ENCODE measurements at regions not wholly inside any gene's neighbourhood (a gene's known extent, or its start where the extent isn't known, plus 50 kb on each side); places are given as distances from the start of the nearest gene placed in this dataset.

- TF ChIP-seq, protein P1, sequence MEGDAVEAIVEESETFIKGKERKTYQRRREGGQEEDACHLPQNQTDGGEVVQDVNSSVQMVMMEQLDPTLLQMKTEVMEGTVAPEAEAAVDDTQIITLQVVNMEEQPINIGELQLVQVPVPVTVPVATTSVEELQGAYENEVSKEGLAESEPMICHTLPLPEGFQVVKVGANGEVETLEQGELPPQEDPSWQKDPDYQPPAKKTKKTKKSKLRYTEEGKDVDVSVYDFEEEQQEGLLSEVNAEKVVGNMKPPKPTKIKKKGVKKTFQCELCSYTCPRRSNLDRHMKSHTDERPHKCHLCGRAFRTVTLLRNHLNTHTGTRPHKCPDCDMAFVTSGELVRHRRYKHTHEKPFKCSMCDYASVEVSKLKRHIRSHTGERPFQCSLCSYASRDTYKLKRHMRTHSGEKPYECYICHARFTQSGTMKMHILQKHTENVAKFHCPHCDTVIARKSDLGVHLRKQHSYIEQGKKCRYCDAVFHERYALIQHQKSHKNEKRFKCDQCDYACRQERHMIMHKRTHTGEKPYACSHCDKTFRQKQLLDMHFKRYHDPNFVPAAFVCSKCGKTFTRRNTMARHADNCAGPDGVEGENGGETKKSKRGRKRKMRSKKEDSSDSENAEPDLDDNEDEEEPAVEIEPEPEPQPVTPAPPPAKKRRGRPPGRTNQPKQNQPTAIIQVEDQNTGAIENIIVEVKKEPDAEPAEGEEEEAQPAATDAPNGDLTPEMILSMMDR (IDR thresholded peaks at IDR 0.05) = no peak
- TF ChIP-seq POLR2A (IDR thresholded peaks at IDR 0.05) = no peak
These were observed 101.7 kb upstream of the PMEPA1 start for GRCh38 chr20:57811374-57812020.
